BLaER1 treated with 17β-estradiol and CSF1 and Interleukin-3, amounts not matched to agents 10 nM and 100 nM (cell line): ENCODE measurements at regions not wholly inside any gene's neighbourhood (a gene's known extent, or its start where the extent isn't known, plus 50 kb on each side); places are given as distances from the start of the nearest gene placed in this dataset.
"Not testable (repeated sequence)": the region's sequence is repeated elsewhere in the genome, so short reads cannot be mapped to it uniquely, and the experiment has no call there.

Source experiments
- H3K27ac ChIP-seq, 11 experiments: shearing (Covaris generic); formaldehyde crosslinking; 2 replicates each; pipeline ENCODE4 v1.8.1; 2022
- H3K27me3 ChIP-seq, 11 experiments: shearing (Covaris generic); formaldehyde crosslinking; 2 replicates each; pipeline ENCODE4 v1.8.1; 2022
- H3K36me3 ChIP-seq, 11 experiments: shearing (Covaris generic); formaldehyde crosslinking; 2 replicates each; pipeline ENCODE4 v1.8.1; 2022
- H3K4me1 ChIP-seq, 10 experiments: shearing (Covaris generic); formaldehyde crosslinking; 2 replicates each; pipeline ENCODE4 v1.8.1; 2022
- H3K4me2 ChIP-seq, 11 experiments: shearing (Covaris generic); formaldehyde crosslinking; 2 replicates each; pipeline ENCODE4 v1.8.1; 2022
- H3K4me3 ChIP-seq, 10 experiments: shearing (Covaris generic); formaldehyde crosslinking; 2 replicates each; pipeline ENCODE4 v1.8.1; 2022
- H3K9ac ChIP-seq, 11 experiments: shearing (Covaris generic); formaldehyde crosslinking; 2 replicates each; pipeline ENCODE4 v1.8.1; 2022
- H3K9me3 ChIP-seq, 11 experiments: shearing (Covaris generic); formaldehyde crosslinking; replicated peaks in 1 of 11; 2 replicates each; pipeline ENCODE4 v1.8.1; 2022
- H4K20me1 ChIP-seq, 11 experiments: shearing (Covaris generic); formaldehyde crosslinking; 2 replicates each; pipeline ENCODE4 v1.8.1; 2022
- Cebpa-rat ChIP-seq, 11 experiments: shearing (Covaris generic); IDR thresholded peaks; 2 replicates each; pipeline ENCODE4 v1.8.1; 2022

DNA sequence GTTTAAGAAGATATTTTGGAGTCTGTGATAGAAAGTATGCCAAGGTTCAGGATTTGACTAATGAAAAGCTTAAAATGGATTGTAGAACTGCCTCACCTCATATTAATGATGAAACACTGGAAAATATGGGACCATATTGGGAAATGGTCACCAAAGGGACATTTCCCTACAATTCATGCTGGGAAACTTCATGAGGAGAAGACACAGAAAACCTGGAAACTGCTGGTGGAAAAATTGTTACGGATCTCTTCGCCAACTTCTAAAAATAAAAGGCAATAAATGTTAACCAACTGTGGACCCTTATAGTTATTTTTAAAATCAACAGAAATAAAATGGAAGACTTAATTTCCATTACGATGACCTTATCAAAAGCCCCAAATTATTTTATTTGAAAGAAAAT is 97.6 kb upstream of the FRMD4B start:
- no peak overlapping the region for H3K27ac ChIP-seq
- H3K27me3 ChIP-seq = no peaks in the 10 kb centered on the region
- TF ChIP-seq Cebpa-rat (IDR thresholded peaks at IDR 0.05) = no peak
- no peak overlapping the region for H3K4me2 ChIP-seq
- H4K20me1 ChIP-seq = no peaks in the 10 kb centered on the region
- H3K9ac ChIP-seq = no peak overlapping the region
- H3K4me3 ChIP-seq = no peak overlapping the region
- H3K36me3 ChIP-seq = peaks cover 0 to 6% (median 0%) of the 10 kb centered on the region in 11 experiments; a peak in 2 of 22 replicates
- H3K4me1 ChIP-seq = peaks cover 0 to 11% (median 8%) of the 10 kb centered on the region in 10 experiments; a peak in 14 of 20 replicates
- peaks cover 18 to 25% (median 20%) of the 10 kb centered on the region in 11 experiments for H3K9me3 ChIP-seq

DNA sequence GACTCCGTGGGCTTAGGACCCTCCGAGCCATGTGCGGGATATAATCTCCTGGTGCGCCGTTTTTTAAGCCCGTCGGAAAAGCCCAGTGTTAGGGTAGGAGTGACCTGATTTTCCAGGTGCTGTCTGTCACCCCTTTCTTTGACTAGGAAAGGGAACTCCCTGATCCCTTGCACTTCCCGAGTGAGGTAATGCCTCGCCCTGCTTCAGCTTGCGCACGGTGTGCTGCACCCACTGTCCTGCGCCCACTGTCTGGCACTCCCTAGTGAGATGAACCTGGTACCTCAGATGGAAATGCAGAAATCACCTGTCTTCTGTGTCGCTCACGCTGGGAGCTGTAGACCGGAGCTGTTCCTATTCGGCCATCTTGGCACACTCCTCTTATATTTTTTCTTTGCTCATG is 95.1 kb upstream of the FRMD4B start:
- not testable (repeated sequence) for H3K27ac ChIP-seq, H3K27me3 ChIP-seq, H3K9ac ChIP-seq, H3K4me2 ChIP-seq, H3K4me3 ChIP-seq, H3K36me3 ChIP-seq, H4K20me1 ChIP-seq
- H3K9me3 ChIP-seq = peaks cover 18 to 25% (median 20%) of the 10 kb centered on the region in 11 experiments
- peaks cover 0 to 11% (median 8%) of the 10 kb centered on the region in 10 experiments; a peak in 14 of 20 replicates for H3K4me1 ChIP-seq

DNA sequence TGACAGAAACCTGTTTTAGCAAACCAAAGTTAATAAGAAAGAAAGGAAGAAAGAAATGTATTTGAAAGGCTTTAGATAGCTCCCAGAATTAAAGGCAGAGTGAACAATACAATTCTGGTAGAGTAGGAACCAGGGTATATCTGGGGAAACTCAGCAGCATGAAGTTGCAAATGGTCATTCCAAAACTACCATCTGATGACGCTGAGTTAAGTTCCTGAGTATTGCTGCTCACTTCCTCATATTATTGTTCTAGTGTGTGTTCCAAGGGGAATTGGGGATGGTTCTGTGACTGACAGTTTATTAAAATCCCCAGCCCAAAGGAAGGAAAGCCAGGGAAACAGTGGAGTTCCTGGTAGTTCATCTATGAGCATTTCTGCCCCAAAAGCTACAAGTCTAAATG is 88.3 kb upstream of the FRMD4B start:
- H3K27me3 ChIP-seq = no peaks in the 10 kb centered on the region
- H3K9me3 ChIP-seq = peaks cover 0 to 3% (median 0%) of the 10 kb centered on the region in 11 experiments; a peak in 2 of 22 replicates
- no peak overlapping the region for H3K4me3 ChIP-seq
- H3K9ac ChIP-seq = no peak overlapping the region
- H4K20me1 ChIP-seq = no peaks in the 10 kb centered on the region
- H3K4me1 ChIP-seq = peaks cover 0 to 19% (median 0%) of the 10 kb centered on the region in 10 experiments; a peak in 4 of 20 replicates
- H3K27ac ChIP-seq = 0 out of 22 replicates have a peak overlapping the region, but pooled peaks of 1 of the 11 experiments have one; percentile 3
- H3K4me2 ChIP-seq = peak overlapping the region in 2 of 11 experiments; percentile 63 to 75; a peak in 4 of 22 replicates
- no peaks in the 10 kb centered on the region for H3K36me3 ChIP-seq
- TF ChIP-seq Cebpa-rat (IDR thresholded peaks at IDR 0.05) = no peak

DNA sequence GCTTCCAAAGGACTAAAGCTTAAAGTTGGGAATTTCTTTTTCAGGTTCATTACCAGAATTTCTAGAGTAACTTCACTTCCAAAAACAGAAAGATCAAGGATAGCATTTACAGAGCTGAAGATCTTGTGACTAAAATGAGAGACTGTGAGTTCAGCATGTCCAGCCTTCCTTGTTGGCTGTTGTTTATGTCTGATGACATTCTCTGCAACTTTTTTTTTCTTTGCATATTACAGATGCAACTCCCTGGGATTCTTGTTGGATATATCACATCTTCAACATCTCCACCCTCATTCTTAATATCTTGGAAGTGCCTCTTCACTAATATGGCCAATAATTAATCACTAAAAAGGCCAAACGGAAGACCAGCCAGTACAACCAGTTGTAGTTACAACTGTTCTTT is 86.2 kb upstream of the FRMD4B start:
- Histone ChIP-seq H3K4me1 (peaks cover 0 to 19% (median 0%) of the 10 kb centered on the region in 10 experiments; a peak in 4 of 20 replicates), H4K20me1 (no peaks in the 10 kb centered on the region), H3K9ac (no peak overlapping the region), H3K27me3 (no peaks in the 10 kb centered on the region), H3K9me3 (peaks cover 0 to 6% (median 0%) of the 10 kb centered on the region in 11 experiments; a peak in 4 of 22 replicates), H3K4me2 (no peak overlapping the region), H3K36me3 (no peaks in the 10 kb centered on the region), H3K4me3 (no peak overlapping the region), H3K27ac (no peak overlapping the region)
- TF ChIP-seq Cebpa-rat (IDR thresholded peaks at IDR 0.05) = no peak

DNA sequence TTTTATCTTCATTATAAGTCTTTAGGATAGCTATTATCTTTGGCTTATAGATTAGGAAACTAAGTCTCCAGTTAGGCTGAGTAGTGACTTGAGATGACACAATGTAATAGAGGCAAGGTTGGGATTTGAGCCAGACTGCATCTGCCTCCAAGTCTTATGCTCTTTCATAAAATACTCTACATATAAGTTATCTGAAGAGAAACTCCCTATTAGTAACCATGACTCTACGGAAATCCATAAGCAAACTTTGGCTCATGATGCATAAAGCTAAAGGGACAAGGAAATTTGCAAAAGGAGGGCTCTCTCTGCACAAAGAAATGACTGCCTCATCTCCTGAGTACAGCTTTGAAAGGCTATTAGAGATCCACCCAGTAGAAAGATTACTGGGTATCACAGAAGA is 77.6 kb upstream of the FRMD4B start:
- H3K27me3 ChIP-seq = no peaks in the 10 kb centered on the region
- TF ChIP-seq Cebpa-rat (IDR thresholded peaks at IDR 0.05) = no peak

DNA sequence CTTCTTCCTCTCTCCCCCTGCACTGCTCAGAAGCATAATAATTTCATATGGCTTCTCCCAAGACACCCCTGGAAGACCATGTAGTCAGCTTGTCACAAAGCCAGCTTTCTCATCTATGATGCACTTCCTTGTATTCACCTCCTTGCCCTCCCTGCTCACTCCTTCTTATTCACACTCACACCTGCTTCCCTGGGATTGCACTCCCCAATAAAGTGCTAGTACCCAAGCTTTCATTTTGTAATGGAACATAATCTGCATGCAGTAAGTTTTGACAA is 76.9 kb upstream of the FRMD4B start:
- H3K4me2 ChIP-seq = no peak overlapping the region
- no peak overlapping the region for H3K4me3 ChIP-seq
- 0 out of 22 replicates have a peak, but pooled peaks cover 0 to 8% (median 0%) of the 10 kb centered on the region in 11 experiments for H4K20me1 ChIP-seq
- H3K27ac ChIP-seq = peak overlapping the region in 1 of 11 experiments; percentile 5; a peak in 1 of 22 replicates
- peaks cover 1 to 17% (median 10%) of the 10 kb centered on the region in 11 experiments; a peak in 14 of 22 replicates for H3K9me3 ChIP-seq
- H3K4me1 ChIP-seq = peaks cover 15 to 26% (median 22%) of the 10 kb centered on the region in 10 experiments
- H3K9ac ChIP-seq = no peak overlapping the region
- no peak for TF ChIP-seq Cebpa-rat (IDR thresholded peaks at IDR 0.05)
- no peaks in the 10 kb centered on the region for H3K27me3 ChIP-seq
- H3K36me3 ChIP-seq = no peaks in the 10 kb centered on the region

More for the DNA sequence above, 77.6 kb upstream of the FRMD4B start:
- Histone ChIP-seq H4K20me1 (0 out of 22 replicates have a peak, but pooled peaks cover 0 to 8% (median 0%) of the 10 kb centered on the region in 11 experiments), H3K4me1 (peaks cover 11 to 19% (median 14%) of the 10 kb centered on the region in 10 experiments), H3K27ac (no peak overlapping the region), H3K4me2 (no peak overlapping the region), H3K36me3 (no peaks in the 10 kb centered on the region), H3K9me3 (peaks cover 0 to 16% (median 6%) of the 10 kb centered on the region in 11 experiments; a peak in 8 of 22 replicates), H3K4me3 (no peak overlapping the region), H3K9ac (no peak overlapping the region)

DNA sequence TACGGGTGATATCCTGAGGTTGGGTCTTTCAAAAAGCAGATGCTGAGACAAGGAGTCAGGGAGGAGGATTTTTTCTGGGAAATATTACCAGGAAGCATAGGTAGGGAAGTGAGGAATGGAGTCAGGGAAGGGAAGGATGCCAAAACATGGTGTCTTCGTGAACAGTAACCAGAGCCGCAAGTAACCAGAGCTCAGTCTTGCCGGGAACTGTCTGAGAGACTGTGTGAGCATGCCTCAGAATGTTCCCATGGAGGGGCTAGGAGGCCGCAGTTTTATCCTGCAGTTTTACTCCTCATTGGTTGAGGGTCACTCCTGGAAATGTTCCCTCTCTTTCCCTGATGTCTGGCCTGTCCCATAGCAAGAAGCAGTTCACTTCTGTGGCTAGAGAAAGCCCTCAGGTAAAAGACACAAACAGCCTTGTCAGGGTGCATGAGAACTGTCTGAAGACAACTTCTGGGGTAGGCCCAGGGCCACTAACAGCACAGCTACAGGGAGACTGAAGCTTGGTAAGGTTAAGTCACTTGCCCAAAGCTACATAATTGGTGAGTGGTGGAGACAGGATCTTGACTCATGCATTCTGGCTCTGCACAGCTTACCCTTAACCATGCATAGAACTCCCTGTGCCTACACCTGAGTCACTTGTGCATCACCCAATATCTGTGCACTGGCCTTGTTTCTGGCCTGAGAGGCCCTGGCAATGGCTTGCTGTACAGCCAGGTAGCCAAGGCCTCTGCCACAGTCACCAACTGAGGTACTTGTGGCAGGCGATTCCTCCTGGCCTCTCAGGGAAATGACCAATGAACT is 76.3 kb upstream of the FRMD4B start:
- Histone ChIP-seq H3K27me3 (no peaks in the 10 kb centered on the region), H3K36me3 (no peaks in the 10 kb centered on the region), H3K4me3 (no peak overlapping the region), H3K9me3 (peaks cover 5 to 22% (median 12%) of the 10 kb centered on the region in 11 experiments; a peak in 15 of 22 replicates), H3K27ac (peak overlapping the region in 3 of 11 experiments; percentile 5 to 11 (median 10); a peak in 1 of 22 replicates), H4K20me1 (0 out of 22 replicates have a peak, but pooled peaks cover 0 to 8% (median 0%) of the 10 kb centered on the region in 11 experiments), H3K4me1 (peaks cover 15 to 27% (median 24%) of the 10 kb centered on the region in 10 experiments), H3K4me2 (no peak overlapping the region), H3K9ac (no peak overlapping the region)
- no peak for TF ChIP-seq Cebpa-rat (IDR thresholded peaks at IDR 0.05)

DNA sequence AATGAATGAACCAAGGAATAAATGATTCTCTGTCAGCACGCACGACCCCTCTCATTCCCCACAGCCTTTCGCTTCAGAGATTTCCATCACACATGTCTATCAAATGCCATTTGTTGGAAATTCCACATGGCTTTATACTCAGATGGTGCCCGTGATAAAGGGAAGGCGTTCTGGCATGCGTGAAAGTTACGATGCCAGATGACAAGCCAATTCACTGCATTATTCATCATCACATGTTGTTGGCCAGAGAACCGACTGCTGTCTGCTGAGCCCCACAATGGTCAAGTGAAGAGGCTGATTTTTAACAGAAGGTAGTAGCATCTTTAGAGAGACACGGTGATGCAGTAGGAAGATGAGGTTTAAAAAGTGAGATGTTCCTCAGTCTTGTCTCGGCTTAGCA is 74.1 kb upstream of the FRMD4B start:
- H3K4me2 ChIP-seq = peak overlapping the region in 4 of 11 experiments; percentile 36 to 57 (median 48); a peak in 6 of 22 replicates
- peak overlapping the region in 6 of 11 experiments; percentile 45 to 74 (median 67); a peak in 11 of 22 replicates for H3K27ac ChIP-seq
- no peak overlapping the region for H3K9ac ChIP-seq
- no peak overlapping the region for H3K4me3 ChIP-seq
- H3K27me3 ChIP-seq = no peaks in the 10 kb centered on the region
- no peak for TF ChIP-seq Cebpa-rat (IDR thresholded peaks at IDR 0.05)
- H3K36me3 ChIP-seq = no peaks in the 10 kb centered on the region
- peaks cover 5 to 30% (median 19%) of the 10 kb centered on the region in 11 experiments; a peak in 21 of 22 replicates for H3K9me3 ChIP-seq
- H3K4me1 ChIP-seq = peaks cover 15 to 27% (median 24%) of the 10 kb centered on the region in 10 experiments
- H4K20me1 ChIP-seq = 0 out of 22 replicates have a peak, but pooled peaks cover 0 to 8% (median 0%) of the 10 kb centered on the region in 11 experiments

DNA sequence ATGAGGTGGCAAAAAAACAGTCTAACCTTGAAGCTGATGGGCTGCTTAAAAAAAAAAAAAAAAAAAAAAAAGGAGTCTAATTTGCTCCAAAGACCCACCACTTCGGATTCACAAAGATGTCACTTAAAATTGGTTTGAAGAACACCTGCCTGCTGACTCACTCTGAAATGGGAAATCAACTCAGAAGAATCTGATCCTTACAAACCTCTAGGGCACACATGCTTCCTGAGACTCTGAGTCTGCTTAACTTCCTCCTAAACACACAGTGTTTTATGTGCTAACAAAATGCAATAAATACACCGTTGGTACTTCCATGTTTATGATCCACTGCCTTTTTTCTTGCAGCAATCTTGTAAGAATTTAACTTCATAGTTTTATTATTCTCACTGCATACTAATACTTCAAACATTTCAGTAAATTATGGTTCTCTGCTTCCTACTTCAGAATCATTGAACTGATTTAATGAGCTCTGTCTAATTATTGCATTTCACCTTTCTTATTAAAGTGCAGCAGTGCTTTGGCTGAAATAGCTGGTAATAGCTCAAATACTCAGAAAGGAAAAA is 73.0 kb upstream of the FRMD4B start:
- Histone ChIP-seq H3K27me3 (no peaks in the 10 kb centered on the region), H4K20me1 (0 out of 22 replicates have a peak, but pooled peaks cover 0 to 8% (median 0%) of the 10 kb centered on the region in 11 experiments), H3K4me1 (peaks cover 15 to 27% (median 24%) of the 10 kb centered on the region in 10 experiments), H3K4me3 (no peak overlapping the region), H3K4me2 (peak overlapping the region; percentile 25 to 61 (median 48); a peak in 20 of 22 replicates), H3K9ac (peak overlapping the region in 1 of 11 experiments; percentile 0; a peak in 2 of 22 replicates), H3K27ac (peak overlapping the region in 7 of 11 experiments; percentile 19 to 74 (median 65); a peak in 14 of 22 replicates), H3K9me3 (peaks cover 13 to 41% (median 26%) of the 10 kb centered on the region in 11 experiments; a peak in 21 of 22 replicates), H3K36me3 (0 out of 22 replicates have a peak, but pooled peaks cover 0 to 4% (median 0%) of the 10 kb centered on the region in 11 experiments)
- 0 out of 22 replicates have a peak, but pooled peaks of 1 of the 11 experiments have one; percentile 11 for TF ChIP-seq Cebpa-rat (IDR thresholded peaks at IDR 0.05)
